H1 (cell line): ENCODE measurements at regions not wholly inside any gene's neighbourhood (a gene's known extent, or its start where the extent isn't known, plus 50 kb on each side); places are given as distances from the start of the nearest gene placed in this dataset.

ENCODE experiments used
- CTCF ChIA-PET: fragments of 300-600 bp; sonication (Branson Sonifier 250); formaldehyde crosslinking; loops from one replicate; lab custom pipeline; 2021; ENCODE audit not compliant: partially characterized antibody; lab: Charles Lee
- POLR2A ChIA-PET: fragments of 300-600 bp; sonication (Branson Sonifier 250); formaldehyde crosslinking; loops from one replicate; lab custom pipeline; 2021; ENCODE audit warnings: inconsistent platforms; ENCODE audit not compliant: partially characterized antibody; lab: Charles Lee
- DNase-seq, 2 experiments: peaks; one replicate each; pipeline versions ENCODE4 v3.0.0 to v3.0.0-alpha.2; 2010 to 2022; ENCODE audit warnings: low spot score in 2 of 2, low read depth in 1 of 2, mixed read lengths in 1 of 2
- FAIRE-seq: peaks from 2 replicates; lab custom pipeline; 2011; peaks lifted over from hg19 to GRCh38; lab: Jason Lieb, UNC
- H2AFZ ChIP-seq: 2 replicates; pipeline ENCODE4 v1.8.1; 2012; ENCODE audit warnings: low read length, inconsistent platforms
- H2AK5ac ChIP-seq: 2 replicates; pipeline ENCODE4 v1.6.1; 2013; ENCODE audit warnings: low read depth, low read length
- H2BK120ac ChIP-seq: replicated peaks from 2 replicates; pipeline ENCODE3; 2013; ENCODE audit warnings: low read depth, low read length, inconsistent platforms
- H2BK12ac ChIP-seq: 2 replicates; pipeline ENCODE4 v1.6.1; 2013; ENCODE audit warnings: low read depth, low read length
- H2BK15ac ChIP-seq: 2 replicates; pipeline ENCODE4 v1.6.1; 2013; ENCODE audit warnings: low read length
- H2BK20ac ChIP-seq: 2 replicates; pipeline ENCODE4 v1.6.1; 2013; ENCODE audit warnings: low read length
- H2BK5ac ChIP-seq: 2 replicates; pipeline ENCODE4 v1.6.1; 2013; ENCODE audit warnings: low read depth, low read length
- H3K14ac ChIP-seq: 2 replicates; pipeline ENCODE4 v1.6.1; 2013; ENCODE audit warnings: inconsistent platforms; ENCODE audit not compliant: insufficient read length
- H3K18ac ChIP-seq: 2 replicates; pipeline ENCODE4 v1.6.1; 2013; ENCODE audit warnings: low read length; ENCODE audit errors: extremely low read depth
- H3K23ac ChIP-seq: 2 replicates; pipeline ENCODE4 v1.6.1; 2013; ENCODE audit warnings: inconsistent platforms; ENCODE audit not compliant: insufficient read length
- H3K23me2 ChIP-seq: 2 replicates; pipeline ENCODE4 v1.6.1; 2013; ENCODE audit warnings: low read depth, low read length
- H3K27ac ChIP-seq: 2 replicates; pipeline ENCODE4 v1.6.1; 2011; ENCODE audit warnings: low read depth, low read length, inconsistent platforms
- H3K27me3 ChIP-seq, 4 experiments: replicated peaks in 1 of 4; 1 replicate in 1 of 4; 2 replicates in 3 of 4; pipeline versions ENCODE4 v1.6.1 to v1.8.1; 2011 to 2013; ENCODE audit warnings: low read length in 3 of 4, mild to moderate bottlenecking in 3 of 4, inconsistent platforms in 2 of 4, mixed read lengths in 2 of 4, moderate library complexity in 1 of 4; ENCODE audit not compliant: control insufficient read depth in 3 of 4, insufficient read depth in 3 of 4; ENCODE audit errors: extremely low read depth in 1 of 4
- H3K36me3 ChIP-seq, 4 experiments: 2 replicates each; pipeline versions ENCODE4 v1.6.1 to v1.8.1; 2011 to 2013; ENCODE audit warnings: mild to moderate bottlenecking in 4 of 4, low read length in 3 of 4, moderate library complexity in 2 of 4, control low read depth in 1 of 4, inconsistent platforms in 1 of 4; ENCODE audit not compliant: insufficient read depth in 4 of 4, control insufficient read depth in 2 of 4
- H3K4ac ChIP-seq: replicated peaks from 2 replicates; pipeline ENCODE3; 2013; ENCODE audit warnings: low read length, low read depth, mixed read lengths, inconsistent platforms; ENCODE audit not compliant: insufficient read length
- H3K4me1 ChIP-seq, 4 experiments: replicated peaks in 1 of 4; 1 replicate in 1 of 4; 2 replicates in 3 of 4; pipeline versions ENCODE4 v1.6.1 to v1.8.1; 2011 to 2013; ENCODE audit warnings: low read length in 3 of 4, inconsistent platforms in 2 of 4, mixed read lengths in 1 of 4; ENCODE audit not compliant: insufficient read depth in 4 of 4, control insufficient read depth in 3 of 4
- H3K4me2 ChIP-seq, 2 experiments: 2 replicates each; pipeline versions ENCODE4 v1.6.1 to v1.8.1; 2011 to 2013; ENCODE audit warnings: low read depth in 2 of 2, low read length in 2 of 2, control low read depth in 1 of 2, inconsistent platforms in 1 of 2, mild to moderate bottlenecking in 1 of 2; ENCODE audit not compliant: insufficient read depth in 1 of 2
- H3K4me3 ChIP-seq, 4 experiments: fragments of 200-600, 300-600 bp in 1 of 4; sonication (generic), shearing (Covaris generic), sonication (Bioruptor Twin) in 1 of 4; 2 replicates each; pipeline versions ENCODE4 v1.5.1 to v1.8.1; 2011 to 2016; ENCODE audit warnings: low read length in 4 of 4, low read depth in 3 of 4, control low read depth in 2 of 4, inconsistent platforms in 2 of 4, mild to moderate bottlenecking in 2 of 4, mixed read lengths in 1 of 4, moderate library complexity in 1 of 4; ENCODE audit not compliant: insufficient read depth in 2 of 4; ENCODE audit errors: extremely low read depth in 1 of 4
- H3K56ac ChIP-seq: replicated peaks from 2 replicates; pipeline ENCODE3; 2013; ENCODE audit warnings: low read depth, mild to moderate bottlenecking, mixed read lengths, low read length, inconsistent platforms; ENCODE audit not compliant: insufficient read length
- H3K79me1 ChIP-seq: 2 replicates; pipeline ENCODE4 v1.6.1; 2013; ENCODE audit warnings: low read depth, low read length, control low read depth
- H3K79me2 ChIP-seq, 2 experiments: 2 replicates each; pipeline versions ENCODE4 v1.6.1 to v1.8.1; 2012 to 2013; ENCODE audit warnings: low read length in 2 of 2, mild to moderate bottlenecking in 2 of 2, inconsistent platforms in 1 of 2; ENCODE audit not compliant: insufficient read depth in 2 of 2, control insufficient read depth in 1 of 2
- H3K9ac ChIP-seq, 4 experiments: replicated peaks in 1 of 4; 1 replicate in 1 of 4; 2 replicates in 3 of 4; pipeline versions ENCODE4 v1.6.1 to v1.8.1; 2011 to 2013; ENCODE audit warnings: low read depth in 3 of 4, low read length in 3 of 4, control low read depth in 2 of 4, mild to moderate bottlenecking in 2 of 4, moderate library complexity in 2 of 4, inconsistent platforms in 1 of 4; ENCODE audit errors: extremely low read depth in 1 of 4
- H3K9me3 ChIP-seq, 2 experiments: 2 replicates each; pipeline versions ENCODE4 v1.6.1 to v1.8.1; 2012 to 2013; ENCODE audit warnings: mild to moderate bottlenecking in 2 of 2, moderate library complexity in 2 of 2, control low read depth in 1 of 2, inconsistent platforms in 1 of 2, low read depth in 1 of 2, low read length in 1 of 2, mixed read lengths in 1 of 2; ENCODE audit not compliant: insufficient read depth in 2 of 2
- H4K20me1 ChIP-seq, 2 experiments: replicated peaks in 1 of 2; 2 replicates each; pipeline versions ENCODE3 to v1.8.1; 2011 to 2013; ENCODE audit warnings: inconsistent platforms in 2 of 2, low read length in 2 of 2, mild to moderate bottlenecking in 1 of 2; ENCODE audit not compliant: insufficient read depth in 2 of 2, control insufficient read depth in 1 of 2
- H4K5ac ChIP-seq: 2 replicates; pipeline ENCODE4 v1.6.1; 2013; ENCODE audit warnings: low read length, low read depth, mixed read lengths, inconsistent platforms; ENCODE audit not compliant: insufficient read length
- H4K8ac ChIP-seq: 2 replicates; pipeline ENCODE4 v1.8.0; 2013; ENCODE audit warnings: mild to moderate bottlenecking, moderate library complexity, low read length, inconsistent platforms; ENCODE audit not compliant: insufficient read depth; ENCODE audit errors: extremely low read depth
- H4K91ac ChIP-seq: replicated peaks from 2 replicates; pipeline ENCODE3; 2013; ENCODE audit warnings: low read length, mixed read lengths, inconsistent platforms; ENCODE audit not compliant: insufficient read length
- BCL11A ChIP-seq, 2 experiments: IDR thresholded peaks; one replicate each; pipeline ENCODE4 v1.6.1; 2011; ENCODE audit warnings: low read depth in 2 of 2, low read length in 2 of 2, mild to moderate bottlenecking in 2 of 2
- E2F6 ChIP-seq: IDR thresholded peaks from 2 replicates; pipeline ENCODE4 v1.6.1; 2012; ENCODE audit warnings: inconsistent platforms
- FOSL1 ChIP-seq: IDR thresholded peaks from 2 replicates; pipeline ENCODE4 v1.6.1; 2011; ENCODE audit warnings: mild to moderate bottlenecking, low read depth, low read length, moderate library complexity; ENCODE audit not compliant: insufficient read depth
- HDAC6 ChIP-seq: IDR thresholded peaks from one replicate; pipeline ENCODE4 v1.7.1; 2012; ENCODE audit warnings: low read depth, mild to moderate bottlenecking, inconsistent platforms, low read length, moderate library complexity
- KDM4A ChIP-seq: IDR thresholded peaks from one replicate; pipeline ENCODE4 v1.7.1; 2012; ENCODE audit warnings: low read depth, mild to moderate bottlenecking, moderate library complexity, low read length, inconsistent platforms; ENCODE audit not compliant: severe bottlenecking
- KDM5A ChIP-seq: fragments of 200-600 bp; IDR thresholded peaks from 2 replicates; pipeline ENCODE4 v1.7.1; 2012; ENCODE audit warnings: mild to moderate bottlenecking, low read length, inconsistent platforms, mixed read lengths
- MAX ChIP-seq: IDR thresholded peaks from 2 replicates; pipeline ENCODE4 v1.6.1; 2012; ENCODE audit warnings: inconsistent platforms
- POU5F1 ChIP-seq: IDR thresholded peaks from 2 replicates; pipeline ENCODE4 v1.6.1; 2011; ENCODE audit warnings: low read depth, mild to moderate bottlenecking, low read length, moderate library complexity
- RNF2 ChIP-seq: fragments of 200-900, 300-1000 bp; sonication (generic); IDR thresholded peaks from 2 replicates; pipeline ENCODE4 v1.7.1; 2016; ENCODE audit warnings: borderline replicate concordance, low read depth, mild to moderate bottlenecking, antibody characterized with exemption, low read length; ENCODE audit not compliant: poor library complexity, severe bottlenecking; ENCODE audit errors: missing control alignments
- RXRA ChIP-seq: IDR thresholded peaks from 2 replicates; pipeline ENCODE4 v1.6.1; 2011; ENCODE audit warnings: low read depth, mild to moderate bottlenecking, low read length, moderate library complexity; ENCODE audit not compliant: insufficient read depth
- SRF ChIP-seq: IDR thresholded peaks from 2 replicates; pipeline ENCODE4 v1.6.1; 2011; ENCODE audit warnings: mild to moderate bottlenecking, low read depth, low read length, moderate library complexity
- TAF1 ChIP-seq: IDR thresholded peaks from 2 replicates; pipeline ENCODE4 v1.6.1; 2011; ENCODE audit warnings: mild to moderate bottlenecking, low read depth, low read length
- WGBS, 2 experiments: shearing (Covaris generic) in 1 of 2; methylation state at CpG; one replicate each; pipeline versions ENCODE4 v1.1.6 to v1.1.7; 2013 to 2015; ENCODE audit warnings: low lambda C conversion rate in 2 of 2, mixed read lengths in 2 of 2, inconsistent platforms in 1 of 2, low coverage in 1 of 2, missing lambda C conversion rate in 1 of 2; ENCODE audit not compliant: insufficient replicate concordance in 2 of 2, insufficient coverage in 1 of 2, insufficient read length in 1 of 2; ENCODE audit errors: extremely low coverage in 1 of 2, missing lambda C conversion rate in 1 of 2; 5-methylcytosine and 5-hydroxymethylcytosine counted together

GRCh38 chr1:245019910-245020486, 134.8 kb upstream of the KIF26B start:
- no peak for FAIRE-seq
- no peak overlapping the region for H3K4me3 ChIP-seq
- H2BK15ac ChIP-seq: no peak overlapping the region
- no peaks in the 10 kb centered on the region for H3K27me3 ChIP-seq
- H3K9me3 ChIP-seq: no peaks in the 10 kb centered on the region
- H3K56ac ChIP-seq: no peak overlapping the region
- TF ChIP-seq BCL11A (IDR thresholded peaks at IDR 0.05; ENCODE audit: low read depth in 2 of 2, low read length in 2 of 2): no peak
- no peak for TF ChIP-seq FOSL1
- TF ChIP-seq MAX: no peak
- no peak for TF ChIP-seq E2F6
- no peak for TF ChIP-seq RXRA
- no peak for TF ChIP-seq RNF2
- no peak for TF ChIP-seq KDM5A
- TF ChIP-seq SRF: no peak
- TF ChIP-seq KDM4A: no peak
- no peak for TF ChIP-seq HDAC6
- no peak for TF ChIP-seq POU5F1
- no peak for TF ChIP-seq TAF1
- TF ChIP-seq, all 59 proteins: peak for 0
- H3K79me1 ChIP-seq: no peaks in the 10 kb centered on the region; the same call in 1 of the 2 replicates
- no peaks in the 10 kb centered on the region for H3K23me2 ChIP-seq
- H3K18ac ChIP-seq: no peak overlapping the region
- no peak overlapping the region for H3K23ac ChIP-seq
- no peak overlapping the region for H3K14ac ChIP-seq
- no peak for DNase-seq
- H2BK120ac ChIP-seq: no peak overlapping the region
- H3K36me3 ChIP-seq: no peaks in the 10 kb centered on the region
- H4K8ac ChIP-seq: no peak overlapping the region
- ChIA-PET CTCF (interaction anchor here (0.6 to 1.5 kb wide), 4 partner anchors 12 to 798 kb away, joined by 3 to 4 read pairs (median 4); no protein-coding TSS in a partner anchor), POLR2A (no interaction called here)
- no peak overlapping the region for H3K4ac ChIP-seq
- H2BK5ac ChIP-seq: no peak overlapping the region
- H4K91ac ChIP-seq: no peak overlapping the region
- H3K9ac ChIP-seq: no peak overlapping the region
- no peak overlapping the region for H3K27ac ChIP-seq
- no peak overlapping the region for H2BK12ac ChIP-seq
- no peak overlapping the region for H4K5ac ChIP-seq
- H3K79me2 ChIP-seq: no peaks in the 10 kb centered on the region
- peaks cover 3 to 7% (median 3%) of the 10 kb centered on the region in 4 experiments; a peak in 5 of 7 replicates for H3K4me1 ChIP-seq
- no peak overlapping the region for H2BK20ac ChIP-seq
- no peak overlapping the region for H3K4me2 ChIP-seq
- 76% methylated on average over 6 of the region's 6 CpGs; no CpG with 5 or more reads in 1 of the 2 experiments for WGBS, 2 experiments
- no peaks in the 10 kb centered on the region for H4K20me1 ChIP-seq
- no peak overlapping the region for H2AFZ ChIP-seq
- no peak overlapping the region for H2AK5ac ChIP-seq
